NCI-H2107 (cell line): ENCODE measurements at regions not wholly inside any gene's neighbourhood (a gene's known extent, or its start where the extent isn't known, plus 50 kb on each side); places are given as distances from the start of the nearest gene placed in this dataset.
"Not testable (repeated sequence)": the region's sequence is repeated elsewhere in the genome, so short reads cannot be mapped to it uniquely, and the experiment has no call there.

ENCODE experiments used
- DNase-seq: peaks from one replicate; lab custom pipeline; 2025; lab: John Stamatoyannopoulos, UW

DNA sequence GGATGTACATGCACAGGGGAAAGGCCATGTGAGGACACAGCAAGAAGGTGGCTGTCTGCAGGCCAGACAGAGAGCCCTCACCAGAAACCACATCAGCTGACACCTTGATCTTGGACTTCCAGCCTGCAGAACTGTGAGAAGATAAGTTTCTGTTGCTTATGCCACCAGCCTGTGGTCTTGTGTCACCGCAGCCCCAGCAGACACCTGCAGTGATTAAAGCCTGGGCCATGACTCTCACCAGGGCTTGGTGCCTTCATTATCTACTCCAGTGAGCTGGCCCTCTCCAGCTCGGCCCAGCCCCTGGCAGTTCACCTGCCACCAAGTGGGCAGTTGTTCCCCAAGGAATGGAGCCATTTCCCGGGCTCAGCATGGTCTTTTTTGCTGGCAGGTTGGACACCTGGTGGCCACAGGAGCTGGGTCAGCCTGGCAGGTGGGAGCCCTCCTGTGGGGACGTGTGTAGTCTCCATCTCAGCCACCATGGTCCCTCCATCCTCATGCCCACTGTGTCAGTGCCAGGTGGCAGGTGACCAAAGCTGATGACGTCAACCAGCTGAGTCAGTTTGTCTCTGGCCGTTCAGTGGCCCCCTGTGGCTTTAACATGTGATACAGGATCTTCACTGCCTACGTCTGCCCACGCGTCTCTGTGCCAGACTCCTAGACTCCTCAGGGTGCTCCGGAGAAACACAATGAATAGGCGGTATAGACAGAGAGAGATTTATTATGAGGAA is 99.9 kb upstream of the PPP1R26 start:
- no peak for DNase-seq

DNA sequence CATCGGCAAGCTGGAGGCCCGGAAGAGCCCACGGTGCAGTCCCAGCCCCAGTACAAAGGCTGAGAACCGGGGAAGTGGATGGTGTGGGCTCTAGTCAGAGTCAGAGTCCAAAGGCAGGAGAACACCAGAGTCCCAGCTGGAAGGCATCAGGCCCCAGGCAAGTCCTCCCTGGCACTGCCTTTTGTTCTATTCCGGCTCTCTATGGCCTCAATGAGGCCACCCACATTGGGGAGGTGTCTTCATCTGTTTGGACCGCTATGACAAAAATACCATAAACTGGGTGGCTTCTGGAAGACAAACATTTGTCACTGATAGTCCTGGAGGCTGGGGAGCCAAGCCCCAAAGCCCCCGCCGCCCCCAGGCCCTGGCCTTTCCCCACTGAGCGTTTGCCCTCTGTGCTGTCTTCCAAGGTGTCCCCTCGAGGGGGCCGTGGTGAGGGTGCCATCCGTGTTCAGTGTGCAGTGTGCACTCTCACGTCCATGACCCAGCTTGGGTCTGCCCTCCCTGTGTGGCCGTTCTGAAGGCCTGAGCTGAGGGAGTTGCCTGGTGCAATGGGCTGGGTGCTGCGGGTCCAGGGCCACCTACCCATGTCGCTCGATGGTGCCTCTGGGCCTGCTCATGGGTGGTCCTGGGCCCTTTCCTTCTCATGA is 99.1 kb upstream of the PPP1R26 start:
- no peak for DNase-seq

DNA sequence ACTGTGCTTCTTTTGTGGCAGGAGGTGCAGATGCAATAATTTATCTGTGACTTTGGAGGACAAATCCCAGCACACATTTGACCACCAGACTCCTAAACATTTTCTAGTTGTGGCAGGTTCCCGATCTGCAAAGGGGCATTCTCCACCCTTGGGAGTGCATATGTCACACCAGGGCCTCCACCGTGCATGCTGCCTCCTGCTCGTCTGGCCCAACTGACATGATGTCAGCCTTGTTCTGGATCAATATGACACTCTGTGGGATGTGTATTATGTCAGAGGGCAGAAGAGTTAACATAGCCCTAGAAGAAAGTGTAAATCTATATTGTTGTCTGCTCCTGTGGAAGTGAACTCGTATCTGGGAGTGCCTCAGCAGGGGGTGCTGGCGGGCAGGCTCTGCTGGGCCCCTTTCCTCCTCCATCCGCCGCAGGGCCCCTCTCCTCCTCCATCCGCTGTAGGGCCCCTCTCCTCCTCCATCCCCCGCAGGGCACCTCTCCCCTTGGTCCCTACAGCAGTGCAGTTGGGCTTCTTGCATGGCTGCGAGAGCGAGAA is 97.7 kb upstream of the PPP1R26 start:
- no peak for DNase-seq

DNA sequence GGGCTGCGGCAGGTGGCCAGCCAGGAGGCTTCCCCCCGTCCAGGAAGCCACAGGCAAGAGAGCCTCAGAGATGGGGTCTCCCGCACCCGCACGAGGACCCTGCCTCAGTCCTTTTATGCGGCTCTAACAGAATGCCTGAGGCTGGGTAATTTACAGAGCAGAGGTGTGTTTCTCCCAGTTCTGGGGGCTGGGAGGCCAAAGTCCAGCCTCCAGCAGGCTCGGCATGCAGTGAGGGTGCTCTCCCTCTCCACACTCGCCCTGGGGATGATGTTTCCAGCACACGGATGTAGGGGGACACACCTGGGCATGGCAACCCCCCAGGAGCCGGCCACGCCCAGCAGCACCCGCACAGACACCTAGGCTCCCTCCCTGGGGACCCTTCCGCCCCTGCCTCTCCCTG is 95.4 kb upstream of the PPP1R26 start:
- DNase-seq, result no peak

DNA sequence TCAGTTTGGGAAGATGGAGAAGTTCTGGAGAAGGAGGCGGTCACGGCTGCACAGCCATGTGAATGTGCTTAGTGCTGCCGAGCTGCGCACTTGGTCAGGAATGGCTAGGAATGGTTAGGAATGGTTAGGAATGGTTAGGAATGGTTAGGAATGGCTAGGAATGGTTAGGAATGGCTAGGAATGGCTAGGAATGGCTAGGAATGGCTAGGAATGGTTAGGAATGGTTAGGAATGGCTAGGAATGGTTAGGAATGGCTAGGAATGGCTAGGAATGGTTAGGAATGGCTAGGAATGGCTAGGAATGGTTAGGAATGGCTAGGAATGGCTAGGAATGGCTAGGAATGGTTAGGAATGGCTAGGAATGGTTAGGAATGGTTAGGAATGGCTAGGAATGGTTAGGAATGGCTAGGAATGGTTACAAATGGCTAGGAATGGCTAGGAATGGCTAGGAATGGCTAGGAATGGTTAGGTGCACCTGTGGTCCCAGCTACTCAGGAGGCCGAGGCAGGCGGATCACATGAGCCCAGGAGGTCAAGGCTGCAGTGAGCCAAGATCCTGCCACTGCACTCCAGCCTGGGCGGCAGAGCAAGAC is 94.7 kb upstream of the PPP1R26 start:
- not testable (repeated sequence) for DNase-seq

GRCh38 chr9:135385793-135386192 is 93.8 kb upstream of the PPP1R26 start:
- DNase-seq, result no peak

DNA sequence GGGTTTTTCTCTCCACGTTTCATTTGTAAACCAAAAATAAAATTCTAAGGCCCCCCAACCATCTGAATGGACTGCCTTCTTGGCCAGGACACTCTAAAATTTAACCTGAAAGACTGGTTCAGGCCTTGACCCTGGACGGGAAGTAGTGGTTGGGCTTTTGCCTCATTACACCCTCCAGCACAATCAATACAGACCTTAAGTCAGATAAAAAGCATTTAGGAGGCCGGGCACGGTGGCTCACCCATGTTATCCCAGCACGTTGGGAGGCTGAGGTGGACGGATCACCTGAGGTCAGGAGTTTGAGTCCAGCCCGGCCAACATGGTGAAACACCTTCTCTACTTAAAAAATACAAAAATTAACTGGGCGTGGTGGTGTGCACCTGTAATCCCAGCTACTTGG is 91.6 kb upstream of the PPP1R26 start:
- no peak for DNase-seq

GRCh38 chr9:135388530-135388929 is 91.1 kb upstream of the PPP1R26 start:
- no peak for DNase-seq

DNA sequence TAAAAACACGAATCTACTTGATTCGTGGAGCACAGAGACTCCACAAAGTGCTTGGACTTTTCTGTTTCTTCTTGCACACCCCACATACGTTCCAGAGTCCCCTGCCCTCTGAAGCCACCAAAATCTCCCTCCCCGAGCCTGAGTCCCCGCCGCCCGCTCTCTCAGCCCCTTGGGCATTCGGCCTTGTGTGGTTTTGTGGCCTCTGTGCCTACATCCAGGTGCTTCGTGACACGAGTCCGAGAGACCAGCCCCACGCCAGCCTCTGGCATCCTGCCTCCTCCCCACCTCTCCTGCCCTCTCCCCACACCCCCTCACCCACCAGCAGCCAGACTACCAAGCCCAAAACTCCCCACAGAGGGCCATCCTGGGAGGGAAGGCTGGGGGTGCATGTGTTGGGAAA is 87.8 kb upstream of the PPP1R26 start:
- no peak for DNase-seq

DNA sequence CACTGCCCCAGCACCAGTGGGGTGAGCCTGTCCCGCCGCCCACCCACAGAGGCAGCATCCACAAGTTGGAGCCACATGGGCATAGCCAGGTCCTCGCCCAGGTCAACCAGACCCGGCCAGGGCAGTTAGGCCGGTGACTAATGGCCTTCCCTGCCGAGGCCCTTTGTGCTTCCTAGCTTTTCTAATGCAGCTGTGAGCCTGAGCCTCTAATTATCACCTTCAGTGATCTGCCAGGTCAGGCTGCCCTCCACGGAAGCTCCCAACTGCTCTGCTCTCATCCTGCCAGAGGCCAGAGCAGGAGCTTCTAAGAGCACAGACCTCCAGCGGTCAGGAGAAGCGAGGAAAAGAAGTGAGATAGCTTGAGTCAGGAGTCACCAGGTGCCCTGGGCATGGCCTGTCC is 87.1 kb upstream of the PPP1R26 start:
- DNase-seq, result no peak

GRCh38 chr9:135394131-135394530 is 85.5 kb upstream of the PPP1R26 start:
- DNase-seq, result no peak

GRCh38 chr9:135394699-135395645 is 84.6 kb upstream of the PPP1R26 start:
- no peak for DNase-seq

- DNase-seq, result no peak
Measured at GRCh38 chr9:135397142-135397541, 82.4 kb upstream of the PPP1R26 start.

GRCh38 chr9:135399000-135399649 is 80.5 kb upstream of the PPP1R26 start:
- DNase-seq, result no peak

GRCh38 chr9:135400496-135400895 is 79.1 kb upstream of the PPP1R26 start:
- DNase-seq, result no peak

- DNase-seq, result no peak
Measured at GRCh38 chr9:135401218-135401617, 78.4 kb upstream of the PPP1R26 start.

- no peak for DNase-seq
Measured at GRCh38 chr9:135402048-135402738, 77.4 kb upstream of the PPP1R26 start.

DNA sequence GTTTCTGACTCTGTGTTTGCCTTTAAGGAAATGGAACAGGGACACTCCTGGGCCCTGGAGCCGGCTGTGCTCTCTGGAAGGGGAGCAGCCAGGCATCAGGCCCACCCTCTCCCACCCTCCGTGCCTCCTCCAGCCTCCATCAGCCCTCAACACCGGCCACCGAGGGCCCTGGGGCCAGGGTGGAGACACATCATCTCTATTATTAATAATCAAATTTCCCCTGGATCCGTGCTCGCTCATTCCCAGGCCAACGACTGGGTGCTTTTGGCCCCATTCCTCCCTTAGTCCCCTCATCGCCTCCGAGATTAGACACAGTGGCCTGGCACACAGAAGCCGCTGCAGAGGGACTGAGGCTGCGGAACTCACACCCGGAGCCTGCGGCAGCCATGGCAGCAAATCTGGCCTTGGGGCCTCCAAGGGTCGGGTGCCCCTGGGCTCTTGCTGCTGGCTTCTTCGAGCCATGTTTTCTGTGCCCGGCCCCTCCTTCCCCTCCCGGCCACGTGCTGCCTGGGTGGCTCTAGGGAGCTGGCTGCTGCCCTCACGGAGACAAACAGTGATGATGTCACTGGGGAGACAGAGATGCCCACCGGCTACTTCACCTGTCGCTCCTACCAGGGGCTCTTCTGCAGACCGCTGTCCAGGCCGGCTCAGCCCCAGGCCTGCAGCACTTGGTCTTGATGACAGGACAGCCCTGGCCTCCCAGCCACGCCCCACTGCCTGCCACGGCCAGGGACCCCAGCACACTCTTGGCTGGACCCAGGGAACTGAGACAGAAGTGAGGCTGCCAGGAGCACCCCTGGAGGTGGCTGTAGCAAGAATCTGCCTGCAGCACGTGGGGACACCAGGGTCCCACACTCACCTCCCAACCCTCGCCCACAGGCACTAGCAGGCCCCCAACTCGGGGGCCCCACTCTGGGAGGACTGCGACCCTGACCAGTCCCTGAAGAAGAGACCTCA is 76.6 kb upstream of the PPP1R26 start:
- DNase-seq, result no peak

GRCh38 chr9:135403733-135404450 is 75.7 kb upstream of the PPP1R26 start:
- DNase-seq, result no peak
